MM.1S (cell line): ENCODE measurements at regions not wholly inside any gene's neighbourhood (a gene's known extent, or its start where the extent isn't known, plus 50 kb on each side); places are given as distances from the start of the nearest gene placed in this dataset.

Source experiments
- EZH2phosphoT487 ChIP-seq: fragments of 300-600 bp; sonication (generic); IDR thresholded peaks from 2 replicates; pipeline ENCODE4 v1.6.1; 2018; ENCODE audit warnings: antibody characterized with exemption, low read length
- TF ChIP-seq, protein P1 (sequence below): fragments of 300-600 bp; sonication (generic); IDR thresholded peaks from 2 replicates; pipeline ENCODE4 v1.5.1; 2016; ENCODE audit warnings: antibody characterized with exemption, low read length, mixed read lengths

DNA sequence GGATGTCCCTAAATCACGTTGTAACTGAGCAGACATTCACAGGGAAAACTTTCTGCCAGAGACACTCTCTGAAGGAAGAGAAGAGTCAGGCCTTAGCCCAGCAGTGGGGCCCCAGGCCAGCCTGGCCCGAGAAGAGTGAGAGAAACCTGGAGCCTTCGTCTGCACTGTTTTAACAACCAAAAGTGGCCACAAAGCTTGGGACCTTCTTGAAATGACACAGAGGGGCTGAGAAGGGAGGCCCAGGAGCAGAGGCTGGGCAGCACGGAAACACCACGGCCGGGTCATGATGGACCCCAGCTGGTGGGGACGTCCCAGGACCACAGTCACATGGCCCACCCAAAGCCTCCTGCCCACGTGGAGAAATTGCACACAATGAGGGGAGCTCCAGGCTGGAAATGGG lies 126.8 kb upstream of the THBS2 start:
- TF ChIP-seq, protein P1, sequence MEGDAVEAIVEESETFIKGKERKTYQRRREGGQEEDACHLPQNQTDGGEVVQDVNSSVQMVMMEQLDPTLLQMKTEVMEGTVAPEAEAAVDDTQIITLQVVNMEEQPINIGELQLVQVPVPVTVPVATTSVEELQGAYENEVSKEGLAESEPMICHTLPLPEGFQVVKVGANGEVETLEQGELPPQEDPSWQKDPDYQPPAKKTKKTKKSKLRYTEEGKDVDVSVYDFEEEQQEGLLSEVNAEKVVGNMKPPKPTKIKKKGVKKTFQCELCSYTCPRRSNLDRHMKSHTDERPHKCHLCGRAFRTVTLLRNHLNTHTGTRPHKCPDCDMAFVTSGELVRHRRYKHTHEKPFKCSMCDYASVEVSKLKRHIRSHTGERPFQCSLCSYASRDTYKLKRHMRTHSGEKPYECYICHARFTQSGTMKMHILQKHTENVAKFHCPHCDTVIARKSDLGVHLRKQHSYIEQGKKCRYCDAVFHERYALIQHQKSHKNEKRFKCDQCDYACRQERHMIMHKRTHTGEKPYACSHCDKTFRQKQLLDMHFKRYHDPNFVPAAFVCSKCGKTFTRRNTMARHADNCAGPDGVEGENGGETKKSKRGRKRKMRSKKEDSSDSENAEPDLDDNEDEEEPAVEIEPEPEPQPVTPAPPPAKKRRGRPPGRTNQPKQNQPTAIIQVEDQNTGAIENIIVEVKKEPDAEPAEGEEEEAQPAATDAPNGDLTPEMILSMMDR, result no peak
- no peak for TF ChIP-seq EZH2phosphoT487
